ENCODE measurements at regions not wholly inside any gene's neighbourhood (a gene's known extent, or its start where the extent isn't known, plus 50 kb on each side); places are given as distances from the start of the nearest gene placed in this dataset.

DNA sequence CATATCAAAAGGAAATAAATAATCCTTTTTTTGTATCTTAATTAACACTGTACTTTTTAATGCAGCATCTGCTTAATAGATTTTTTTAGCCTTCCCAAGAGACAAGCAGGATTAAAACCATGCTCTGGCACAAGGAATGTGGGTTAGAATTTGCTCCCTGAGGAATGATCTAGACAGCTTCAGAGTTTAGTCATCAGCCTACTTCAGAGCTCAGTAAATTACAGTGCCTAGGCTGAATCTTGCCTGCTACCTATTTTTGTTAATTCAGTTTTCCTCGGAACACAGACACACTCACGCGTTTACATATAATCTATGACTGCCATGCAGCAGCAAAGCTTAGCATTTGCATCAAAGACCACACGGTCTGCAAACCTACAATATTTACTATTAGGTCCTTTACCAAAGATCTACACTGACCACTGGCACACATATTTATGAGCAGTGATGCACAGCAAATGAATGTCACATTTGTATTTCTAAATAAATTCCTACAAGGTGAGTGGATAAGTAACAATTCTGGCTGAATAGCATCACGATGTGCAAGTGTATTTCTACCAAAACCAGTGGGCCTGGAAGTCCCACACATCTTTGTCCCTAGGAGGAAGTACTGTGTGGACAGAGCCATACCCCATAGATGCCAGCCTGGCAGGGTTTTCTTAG lies 309.8 kb upstream of the TMEM132C start:
- TF ChIP-seq EZH2phosphoT487 (conservative IDR thresholded peaks at IDR 0.05; ENCODE audit: low read length) (no peak), CTCF (IDR thresholded peaks at IDR 0.05; ENCODE audit: insufficient read depth, low read length, poor library complexity, severe bottlenecking) (no peak)
